Loucy (cell line): ENCODE measurements at regions not wholly inside any gene's neighbourhood (a gene's known extent, or its start where the extent isn't known, plus 50 kb on each side); places are given as distances from the start of the nearest gene placed in this dataset.

ENCODE experiments used
- H2AFZ ChIP-seq: fragments of 200-600 bp; sonication (generic); 2 replicates; pipeline ENCODE4 v1.6.0; 2016; ENCODE audit warnings: antibody characterized with exemption, mild to moderate bottlenecking, low read length, moderate library complexity
- H3F3A ChIP-seq: fragments of 200-600 bp; 2 replicates; pipeline ENCODE4 v1.6.0; 2016; ENCODE audit warnings: antibody characterized with exemption, low read depth, mild to moderate bottlenecking
- H3K27me3 ChIP-seq: fragments of 200-600 bp; sonication (generic); 2 replicates; pipeline ENCODE4 v1.6.1; 2014; ENCODE audit warnings: low read length, mild to moderate bottlenecking; ENCODE audit not compliant: insufficient read depth, poor library complexity, severe bottlenecking
- H3K36me3 ChIP-seq: fragments of 200-600 bp; sonication (generic); 2 replicates; pipeline ENCODE4 v1.6.1; 2016; ENCODE audit warnings: low read length; ENCODE audit not compliant: insufficient read depth
- H3K4me1 ChIP-seq: fragments of 200-600 bp; sonication (generic); 2 replicates; pipeline ENCODE4 v1.5.1; 2014; ENCODE audit warnings: low read length, mild to moderate bottlenecking; ENCODE audit not compliant: insufficient read depth, poor library complexity, severe bottlenecking
- H3K4me2 ChIP-seq: fragments of 200-600 bp; sonication (generic); 2 replicates; pipeline ENCODE4 v1.6.0; 2014; ENCODE audit warnings: antibody characterized with exemption, low read length, low read depth, mild to moderate bottlenecking; ENCODE audit not compliant: poor library complexity, severe bottlenecking
- H3K4me3 ChIP-seq: fragments of 200-600 bp; sonication (generic); 2 replicates; pipeline ENCODE4 v1.5.1; 2014; ENCODE audit warnings: low read length, mild to moderate bottlenecking, mixed read lengths; ENCODE audit not compliant: poor library complexity, severe bottlenecking
- H3K79me2 ChIP-seq: fragments of 200-600 bp; sonication (generic); 2 replicates; pipeline ENCODE4 v1.6.1; 2014; ENCODE audit warnings: low read length; ENCODE audit not compliant: insufficient read depth
- H3K9ac ChIP-seq: fragments of 200-600 bp; sonication (generic); 2 replicates; pipeline ENCODE4 v1.6.0; 2014; ENCODE audit warnings: mild to moderate bottlenecking, low read depth, low read length, moderate library complexity; ENCODE audit not compliant: poor library complexity, severe bottlenecking
- H3K9me2 ChIP-seq: fragments of 200-600 bp; sonication (generic); replicated peaks from 2 replicates; pipeline ENCODE4 v1.6.1; 2016; ENCODE audit warnings: low read depth, low read length, mixed read lengths
- H3K9me3 ChIP-seq: fragments of 200-600 bp; sonication (generic); 2 replicates; pipeline ENCODE4 v1.6.1; 2014; ENCODE audit warnings: mild to moderate bottlenecking, antibody characterized with exemption, low read length, low read depth; ENCODE audit not compliant: insufficient read depth
- H4K20me1 ChIP-seq: fragments of 200-600 bp; sonication (generic); 2 replicates; pipeline ENCODE4 v1.6.0; 2014; ENCODE audit warnings: antibody characterized with exemption, low read length, mild to moderate bottlenecking; ENCODE audit not compliant: insufficient read depth, poor library complexity, severe bottlenecking
- CTCF ChIP-seq: fragments of 200-600 bp; sonication (generic); conservative IDR thresholded peaks from 2 replicates; pipeline ENCODE4 v1.5.1; 2014; ENCODE audit warnings: mild to moderate bottlenecking, antibody characterized with exemption, low read length
- EZH2phosphoT487 ChIP-seq: fragments of 200-600 bp; IDR thresholded peaks from 2 replicates; pipeline ENCODE4 v1.6.1; 2018; ENCODE audit warnings: antibody characterized with exemption, mild to moderate bottlenecking, moderate library complexity, borderline replicate concordance

- H3K79me2 ChIP-seq, result no peaks in the 10 kb centered on the region
- no peak overlapping the region for H3K4me3 ChIP-seq
- H3K9me2 ChIP-seq, result no peaks in the 10 kb centered on the region
- H2AFZ ChIP-seq, result no peak overlapping the region
- no peak overlapping the region for H3K9ac ChIP-seq
- H3K4me2 ChIP-seq, result no peak overlapping the region
- no peaks in the 10 kb centered on the region for H3K27me3 ChIP-seq
- no peaks in the 10 kb centered on the region for H4K20me1 ChIP-seq
- H3K9me3 ChIP-seq, result no peaks in the 10 kb centered on the region
- H3K4me1 ChIP-seq, result no peaks in the 10 kb centered on the region
- no peaks in the 10 kb centered on the region for H3K36me3 ChIP-seq
- no peaks in the 10 kb centered on the region for H3F3A ChIP-seq
- TF ChIP-seq CTCF (no peak), EZH2phosphoT487 (no peak)
Measured at GRCh38 chr6:93821953-93822352, 402.6 kb upstream of the EPHA7 start.

GRCh38 chr6:93820465-93821082 is 401.2 kb upstream of the EPHA7 start:
- Histone ChIP-seq H3K9me3 (no peaks in the 10 kb centered on the region), H4K20me1 (no peaks in the 10 kb centered on the region), H3K9me2 (no peaks in the 10 kb centered on the region), H3K36me3 (no peaks in the 10 kb centered on the region), H3K9ac (no peak overlapping the region), H3K79me2 (no peaks in the 10 kb centered on the region), H3K4me3 (no peak overlapping the region), H3F3A (no peaks in the 10 kb centered on the region), H2AFZ (no peak overlapping the region), H3K4me1 (no peaks in the 10 kb centered on the region), H3K27me3 (no peaks in the 10 kb centered on the region), H3K4me2 (no peak overlapping the region)
- TF ChIP-seq EZH2phosphoT487, result no peak
- no peak for TF ChIP-seq CTCF

GRCh38 chr6:93819189-93819588 is 399.8 kb upstream of the EPHA7 start:
- Histone ChIP-seq H3F3A (no peaks in the 10 kb centered on the region), H3K4me1 (no peaks in the 10 kb centered on the region), H3K4me2 (no peak overlapping the region), H2AFZ (no peak overlapping the region), H3K36me3 (no peaks in the 10 kb centered on the region), H3K4me3 (no peak overlapping the region), H3K27me3 (no peaks in the 10 kb centered on the region), H4K20me1 (no peaks in the 10 kb centered on the region), H3K79me2 (no peaks in the 10 kb centered on the region), H3K9ac (no peak overlapping the region), H3K9me2 (no peaks in the 10 kb centered on the region), H3K9me3 (no peaks in the 10 kb centered on the region)
- no peak for TF ChIP-seq EZH2phosphoT487
- TF ChIP-seq CTCF, result no peak
